ENCODE measurements at regions not wholly inside any gene's neighbourhood (a gene's known extent, or its start where the extent isn't known, plus 50 kb on each side); places are given as distances from the start of the nearest gene placed in this dataset.

- DNase-seq = no peak
Observed at GRCh38 chr1:25055961-25056360, 125.9 kb upstream of the RUNX3 start.

DNA sequence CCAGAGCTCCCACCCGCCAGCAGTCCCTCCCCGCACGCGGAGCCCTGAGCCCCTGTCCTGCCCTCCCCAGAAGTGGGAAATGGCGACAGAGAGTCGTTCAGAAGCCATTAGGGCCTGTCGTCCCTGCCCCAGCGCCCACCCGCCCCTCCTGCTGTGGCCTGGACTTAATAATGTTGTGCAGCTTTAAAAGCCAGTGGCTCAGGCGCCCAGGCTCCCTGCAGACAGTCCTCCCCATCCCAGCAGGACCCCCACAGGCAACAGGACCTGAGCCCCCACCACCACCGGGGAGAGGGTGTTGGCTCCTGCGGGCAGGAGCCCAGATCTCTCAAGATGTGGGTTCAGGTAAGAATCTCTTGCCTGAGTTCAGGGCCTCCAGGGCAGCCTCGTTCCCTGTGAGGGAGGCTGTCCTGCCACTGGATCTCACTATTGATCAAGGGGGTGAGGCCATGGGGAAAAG, 125.3 kb upstream of the RUNX3 start:
- DNase-seq = no peak

DNA sequence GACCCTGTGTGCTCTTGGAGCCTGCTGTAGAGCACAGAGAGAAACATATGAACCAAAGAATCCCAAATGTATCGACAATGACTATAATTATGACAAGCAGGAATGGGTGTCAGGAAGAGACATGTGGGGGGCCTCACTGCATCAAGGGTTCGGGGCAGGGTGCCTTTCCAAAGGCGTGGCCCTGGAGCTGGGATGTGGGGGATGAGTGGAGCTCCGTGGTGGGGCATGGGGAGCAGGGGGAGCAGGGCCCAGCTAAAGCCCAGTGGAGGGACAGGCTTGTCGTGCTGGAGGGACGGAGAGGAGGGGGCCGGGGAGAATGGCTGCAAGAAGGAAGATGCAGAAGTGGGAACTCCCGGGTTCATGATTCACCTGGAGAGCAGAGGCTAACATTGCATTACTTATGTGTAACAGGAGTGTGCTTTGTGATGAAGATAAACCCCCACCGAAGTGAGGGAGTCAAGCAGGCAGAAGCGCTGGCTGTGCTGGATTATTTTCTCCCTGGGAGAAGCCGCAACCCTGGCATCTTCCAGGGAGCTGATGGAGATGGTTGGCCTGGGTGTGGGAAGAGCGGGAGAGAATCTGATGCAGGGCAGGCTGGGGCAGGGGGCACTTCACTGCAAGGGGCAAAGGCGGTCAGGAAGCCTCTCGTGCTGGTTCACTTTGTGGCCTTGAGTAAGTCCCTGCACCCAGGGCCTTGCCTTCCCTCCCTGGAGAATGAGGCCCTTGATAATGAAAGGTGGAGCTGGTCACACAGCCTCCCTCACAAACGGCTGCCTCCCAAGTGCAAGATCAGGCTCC, 124.6 kb upstream of the RUNX3 start:
- no peak for DNase-seq

DNA sequence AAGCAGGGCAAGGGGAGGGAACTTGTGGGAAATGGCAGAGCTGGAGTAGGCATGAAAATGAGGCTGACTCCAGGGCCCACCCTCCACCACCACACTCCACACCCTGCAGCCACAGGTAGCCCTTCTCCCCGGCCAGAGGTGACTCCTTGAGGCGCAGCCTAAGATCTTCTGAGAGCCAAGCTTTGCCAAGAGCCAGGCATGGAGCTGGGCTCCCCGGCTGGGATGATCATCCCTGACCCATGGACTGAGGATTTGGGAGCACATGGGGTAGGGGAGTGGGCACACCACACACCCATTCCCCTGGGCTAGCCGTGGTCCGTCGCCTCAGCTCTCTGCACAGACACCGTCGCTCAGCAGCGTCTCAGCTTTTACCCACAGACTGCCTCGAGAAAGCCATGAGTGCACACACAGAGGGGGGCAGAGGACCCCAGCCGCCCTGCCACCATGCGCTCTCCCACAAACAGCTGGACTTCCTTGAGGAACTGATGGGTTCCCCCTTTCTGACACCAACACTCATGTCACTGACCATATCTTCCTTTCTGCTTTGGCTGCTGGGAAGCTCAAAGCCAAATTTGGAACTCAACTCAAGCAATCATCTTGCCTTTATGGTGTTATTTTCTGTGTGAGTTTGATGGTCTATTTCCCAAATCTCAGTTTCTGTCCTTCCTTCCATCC, 123.6 kb upstream of the RUNX3 start:
- no peak for DNase-seq

DNA sequence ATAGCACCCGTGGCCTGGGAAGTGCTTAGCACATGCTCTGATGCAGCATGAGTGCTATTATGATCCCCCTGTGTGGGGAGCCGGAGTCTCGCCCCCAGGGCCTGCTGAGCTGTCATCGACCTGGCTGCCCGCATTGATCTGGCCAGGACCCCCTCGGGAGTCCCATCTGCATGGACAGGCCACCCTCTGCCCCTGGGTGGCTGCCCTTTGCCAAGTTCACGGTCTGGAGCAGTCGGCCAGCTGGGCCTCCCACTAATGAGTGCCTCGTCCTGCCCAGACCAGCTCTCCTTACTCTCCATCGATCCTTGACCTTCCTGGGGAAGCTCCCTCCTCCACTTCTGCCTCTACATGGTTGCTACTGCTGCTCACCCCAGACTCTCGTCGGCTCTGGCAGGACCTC, 121.8 kb upstream of the RUNX3 start:
- no peak for DNase-seq

- DNase-seq = no peak
Observed at GRCh38 chr1:25051504-25051903, 121.4 kb upstream of the RUNX3 start.

GRCh38 chr1:25050165-25050564, 120.1 kb upstream of the RUNX3 start:
- DNase-seq = peak; percentile 12

- DNase-seq = peak; percentile 35
Observed at GRCh38 chr1:25049190-25049589, 119.1 kb upstream of the RUNX3 start.

DNA sequence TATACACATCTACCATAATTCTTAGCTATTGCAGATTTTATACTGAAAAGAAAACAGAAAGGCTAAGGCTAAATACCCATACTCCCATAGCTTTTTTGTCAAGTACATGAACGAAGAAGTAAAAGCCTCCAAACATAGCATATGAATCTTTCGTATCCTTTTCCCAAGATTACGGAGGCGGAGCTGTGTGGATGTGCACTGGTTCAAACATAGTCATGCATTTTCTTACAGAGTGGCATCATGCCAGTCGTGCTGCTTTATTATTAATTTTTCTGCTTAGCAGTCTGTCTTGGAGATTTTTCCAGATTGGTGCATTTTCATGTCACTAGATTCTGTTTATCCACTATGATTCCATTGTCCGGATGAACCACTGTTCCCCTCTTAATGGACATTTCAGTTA, 118.7 kb upstream of the RUNX3 start:
- no peak for DNase-seq

DNA sequence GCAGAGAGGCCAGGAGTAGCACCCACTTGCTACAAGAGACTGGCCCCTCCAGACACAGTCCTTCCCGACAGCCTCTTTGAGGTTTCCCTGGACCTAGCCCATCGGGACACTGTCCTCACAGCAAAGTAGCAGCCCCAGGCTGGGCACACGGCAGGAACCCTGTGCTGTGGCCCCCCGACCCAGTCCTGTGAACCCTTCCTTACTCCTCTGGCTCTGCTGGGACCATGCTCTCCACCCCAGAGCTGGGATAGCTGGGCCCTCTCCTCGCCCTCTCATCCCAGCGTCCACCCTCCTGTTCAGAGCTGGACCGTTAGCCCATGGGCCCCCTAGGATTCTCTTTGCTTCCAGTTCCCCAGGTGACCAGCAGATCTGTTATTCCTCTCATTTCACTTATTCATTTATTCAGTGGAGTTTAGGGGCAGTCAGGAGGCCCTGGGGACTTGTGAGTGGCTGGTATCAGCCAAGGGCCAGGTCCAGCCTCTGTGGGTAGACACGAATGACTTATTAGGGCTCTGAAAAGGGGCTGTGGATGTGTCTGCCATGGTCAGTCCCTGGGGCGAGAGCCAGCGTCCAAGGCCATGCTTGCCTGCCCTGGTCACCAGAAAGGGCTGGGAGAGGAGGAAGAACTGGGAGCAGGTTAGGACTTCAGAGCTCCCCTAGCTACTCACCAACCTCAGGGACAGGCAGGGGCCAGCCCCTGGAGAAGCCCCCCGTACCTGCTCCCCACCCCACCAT, 117.6 kb upstream of the RUNX3 start:
- no peak for DNase-seq

DNA sequence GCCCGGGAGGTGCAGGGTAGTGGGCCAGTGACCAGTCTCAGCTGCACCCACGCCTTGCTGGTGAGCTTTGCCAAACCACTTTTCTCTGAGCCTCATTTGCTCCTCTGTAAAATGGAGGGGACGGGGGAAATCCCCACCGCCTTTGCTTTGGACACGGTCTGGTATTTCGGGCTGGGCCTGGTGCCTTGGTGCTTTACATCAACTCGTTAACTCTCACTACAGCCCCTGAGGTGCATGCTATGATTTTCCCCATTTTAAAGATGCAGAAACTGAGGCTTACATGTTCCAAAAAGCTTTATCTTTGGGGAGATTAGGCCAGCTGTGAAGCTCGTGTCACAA, 116.1 kb upstream of the RUNX3 start:
- DNase-seq = no peak

- DNase-seq = no peak
Observed at GRCh38 chr1:25045480-25046193, 115.6 kb upstream of the RUNX3 start.

GRCh38 chr1:25043228-25043580, 113.1 kb upstream of the RUNX3 start:
- DNase-seq = no peak

DNA sequence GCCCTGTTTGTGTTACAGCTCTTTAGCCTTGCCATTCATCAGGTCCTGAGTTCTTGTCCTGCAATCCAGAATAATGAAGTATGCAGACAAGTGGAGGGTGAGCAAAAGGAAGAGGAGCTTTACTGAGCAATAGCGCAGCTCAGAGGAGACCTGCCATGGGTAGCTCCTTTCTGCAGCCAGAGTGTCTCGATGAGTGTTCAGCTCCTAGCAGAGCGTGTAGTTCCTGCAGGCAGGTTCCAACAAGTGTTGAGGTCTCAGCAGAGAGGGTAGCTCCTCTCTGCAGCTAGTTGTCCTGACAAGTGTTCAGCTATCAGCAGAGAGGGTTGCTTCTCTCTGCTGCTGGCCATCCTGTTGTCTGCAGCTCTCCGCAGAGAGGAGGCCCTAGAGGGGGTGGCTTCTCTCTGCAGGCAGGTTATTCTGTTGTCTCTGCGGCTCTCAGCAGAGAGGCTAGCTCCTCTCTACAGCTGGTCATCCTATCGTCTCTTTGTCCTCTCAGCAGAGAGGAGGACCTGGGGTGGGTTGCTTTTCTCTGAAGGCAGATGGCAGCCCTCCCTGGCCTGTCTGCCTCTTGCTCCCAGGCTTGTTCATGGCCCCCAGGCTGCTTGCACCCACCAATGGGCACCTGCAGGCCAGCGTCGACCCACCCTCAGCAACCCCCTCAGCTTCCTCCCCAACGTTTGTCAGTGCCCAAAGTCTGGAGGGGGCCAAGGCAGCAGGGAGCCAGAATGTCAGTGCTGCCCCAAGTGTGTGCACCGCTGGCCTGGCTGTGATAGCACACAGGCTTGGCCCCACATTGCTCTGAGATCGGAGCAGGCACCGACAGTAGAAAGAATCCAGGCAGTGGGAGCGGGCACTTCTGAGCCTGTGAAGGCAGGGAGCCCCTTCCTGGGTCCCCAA, 112.5 kb upstream of the RUNX3 start:
- DNase-seq = no peak

GRCh38 chr1:25041916-25042315, 111.8 kb upstream of the RUNX3 start:
- DNase-seq = no peak

GRCh38 chr1:25040122-25040685, 110.1 kb upstream of the RUNX3 start:
- DNase-seq = no peak

- no peak for DNase-seq
Observed at GRCh38 chr1:25039229-25039628, 109.2 kb upstream of the RUNX3 start.

- DNase-seq = no peak
Observed at GRCh38 chr1:25038699-25039098, 108.6 kb upstream of the RUNX3 start.

DNA sequence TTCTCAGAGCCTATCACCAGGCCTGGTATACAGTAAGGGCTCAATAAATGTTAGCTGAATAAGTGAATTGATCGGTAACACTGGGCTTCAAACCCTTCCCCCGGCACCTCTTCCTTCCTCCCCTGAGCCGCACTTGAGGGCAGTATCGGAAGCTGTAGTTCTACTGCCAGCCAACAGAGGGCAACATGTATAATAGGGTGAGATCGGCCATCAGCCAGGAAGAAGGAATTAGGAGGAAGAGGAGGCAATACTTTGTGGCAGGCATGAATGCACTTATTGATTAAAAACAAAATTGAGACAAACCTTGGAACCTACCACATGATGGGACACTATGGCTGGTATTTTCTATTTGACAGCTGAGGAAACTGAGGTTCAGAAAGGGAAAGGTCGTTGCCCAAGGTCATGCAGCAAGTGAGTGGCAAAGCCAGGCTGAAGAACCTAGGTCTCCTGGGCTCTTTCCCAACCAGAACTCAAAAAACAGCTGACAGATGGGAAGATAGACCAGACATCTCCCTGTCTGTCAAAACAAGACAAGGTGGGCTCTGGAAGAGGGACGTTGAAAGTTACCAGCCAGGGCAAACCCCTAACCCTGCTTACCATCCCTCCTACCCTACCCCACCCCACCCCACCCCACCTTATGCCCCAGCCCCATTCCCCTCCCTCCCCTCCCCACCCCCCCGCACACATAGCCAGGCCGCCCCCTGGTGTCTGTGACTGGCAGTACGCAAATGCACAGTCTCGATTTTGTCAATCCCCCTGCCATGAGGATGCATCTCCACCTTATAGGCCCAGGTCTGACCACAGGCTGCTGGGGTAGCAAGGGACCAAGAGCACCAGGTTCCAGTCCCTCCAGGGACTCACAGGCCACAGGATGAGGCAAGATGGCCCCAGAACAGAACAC, 107.3 kb upstream of the RUNX3 start:
- DNase-seq = no peak

DNA sequence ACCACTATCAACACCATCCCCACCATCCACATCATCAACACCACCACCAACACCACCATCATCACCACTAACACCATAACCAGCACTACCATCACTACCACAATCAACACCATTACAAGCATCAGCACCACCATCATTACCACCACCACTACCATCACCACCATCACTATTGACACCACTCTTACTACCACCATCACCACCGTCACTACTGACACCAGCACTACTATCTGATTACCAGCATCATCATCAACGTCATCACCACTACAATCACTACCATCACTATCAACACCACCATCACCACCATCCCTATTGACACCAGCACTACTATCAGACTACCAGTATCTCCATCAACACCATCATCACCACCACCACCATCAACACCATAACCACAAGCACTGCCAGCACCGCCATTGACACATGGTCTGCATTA, 106.1 kb upstream of the RUNX3 start:
- no peak for DNase-seq
